GM18520 (cell line): ENCODE measurements at regions not wholly inside any gene's neighbourhood (a gene's known extent, or its start where the extent isn't known, plus 50 kb on each side); places are given as distances from the start of the nearest gene placed in this dataset.

ENCODE experiments used
- ATAC-seq: cut with Tn5 transposase; IDR thresholded peaks from one replicate; pipeline ENCODE4 v1.9.1; 2021; ENCODE audit not compliant: unreplicated experiment

DNA sequence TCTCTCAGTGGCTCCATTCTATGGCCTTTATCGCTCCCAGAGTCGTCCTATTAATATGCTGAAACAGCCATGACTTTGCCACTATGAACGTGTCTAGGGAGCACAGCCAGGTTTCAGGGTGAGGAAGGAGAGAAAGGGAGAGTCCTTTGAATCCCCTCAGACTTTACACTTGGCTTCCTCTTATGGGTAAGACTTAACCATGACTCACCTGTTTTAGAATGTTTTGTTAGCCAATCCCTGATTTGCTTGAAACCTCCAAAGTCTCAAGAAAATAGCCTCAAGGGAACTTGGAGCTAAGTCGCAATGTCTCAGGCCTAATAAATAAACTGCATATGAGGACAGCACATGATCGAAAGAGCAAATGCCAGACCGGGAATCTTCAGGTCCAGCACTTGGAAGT lies 131.2 kb upstream of the RCN1 start:
- ATAC-seq: no peak

DNA sequence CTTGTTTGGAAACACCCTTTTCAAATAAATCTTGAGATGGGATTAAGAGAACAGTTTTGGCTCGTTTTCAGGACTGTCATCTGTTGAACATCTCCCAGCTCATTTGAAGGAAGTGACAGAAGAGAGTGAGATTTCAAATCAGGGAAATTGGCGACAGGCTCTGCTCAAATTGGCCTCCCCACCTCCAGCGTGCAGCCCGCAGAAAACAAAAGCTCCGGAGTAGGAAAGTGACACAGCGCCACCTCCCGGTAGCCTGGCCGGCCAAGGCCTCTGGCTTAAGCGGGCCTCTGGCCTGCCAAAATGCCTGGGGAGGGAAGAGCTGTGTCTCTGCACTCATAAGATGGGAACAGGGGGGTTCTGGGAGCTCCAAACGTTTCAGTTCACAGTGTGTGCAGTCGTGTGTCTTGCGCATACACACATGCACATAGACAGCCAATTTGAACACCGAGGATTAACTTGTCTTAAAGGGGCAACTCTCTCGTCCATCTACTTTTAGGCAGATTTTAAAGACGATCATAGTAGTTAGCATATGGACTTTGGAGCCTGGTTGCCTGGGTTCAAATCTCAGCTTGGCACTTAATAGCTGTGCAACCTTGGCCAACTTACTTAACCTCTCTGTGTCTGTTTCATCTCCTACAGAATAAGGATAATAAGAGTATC lies 132.7 kb upstream of the RCN1 start:
- peak; percentile 72 for ATAC-seq

DNA sequence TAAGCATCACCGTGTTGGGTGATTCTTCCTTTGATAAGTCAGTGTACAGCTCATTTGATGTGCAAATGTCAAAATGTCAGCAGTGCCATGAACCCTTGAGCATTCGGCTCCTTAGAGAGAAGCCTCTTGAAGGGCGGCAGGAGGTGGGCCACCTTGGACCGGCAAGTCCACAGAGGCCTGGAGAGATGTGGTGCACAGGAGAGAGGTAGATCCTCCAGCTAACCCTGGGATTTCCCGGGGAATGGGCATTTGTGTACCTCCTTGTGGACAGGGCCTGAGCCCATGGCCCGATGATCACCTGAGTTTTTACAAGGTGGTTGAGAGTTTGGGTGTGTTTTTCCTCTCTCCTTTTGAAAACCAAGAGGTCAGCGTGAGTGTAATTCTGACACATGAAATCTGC lies 133.2 kb upstream of the RCN1 start:
- no peak for ATAC-seq

DNA sequence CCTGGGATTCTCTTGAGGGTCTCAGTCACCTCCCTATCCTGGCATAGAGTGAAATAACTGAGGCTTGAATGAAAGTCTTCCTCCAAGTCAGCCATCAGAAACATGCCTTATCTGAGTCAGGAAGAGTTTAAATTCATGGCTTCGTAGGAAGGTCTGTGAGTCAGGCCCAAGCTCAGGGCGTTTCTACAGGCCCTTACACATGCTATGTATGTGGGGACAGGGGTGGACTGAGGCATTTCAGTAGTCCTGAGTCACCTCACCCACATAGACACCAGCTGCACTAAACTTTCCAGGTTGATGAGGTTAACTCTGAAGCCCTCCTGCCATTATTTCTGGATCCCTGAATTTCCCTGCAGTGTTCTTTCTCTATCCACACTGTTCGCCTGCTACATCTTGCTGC lies 134.6 kb upstream of the RCN1 start:
- ATAC-seq: no peak

DNA sequence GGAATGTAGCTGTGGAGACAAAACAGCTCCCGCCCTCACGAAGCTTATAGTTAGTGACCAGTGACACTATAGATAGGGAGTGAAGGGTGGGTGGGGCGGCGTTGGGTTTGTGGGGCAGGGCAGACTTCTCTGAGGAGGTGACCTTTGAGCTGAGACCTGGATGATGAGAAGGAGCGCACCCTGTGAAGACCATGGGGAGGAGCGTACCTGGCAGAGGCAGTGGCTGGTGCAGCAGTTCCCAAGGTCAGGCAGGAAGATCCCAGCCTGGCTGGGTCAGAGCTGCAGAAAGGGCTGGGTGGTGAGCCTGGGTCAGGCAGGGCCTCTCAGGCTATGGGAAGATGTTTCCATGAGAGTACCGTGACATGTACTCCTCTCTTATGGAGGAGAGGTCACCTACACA lies 135.0 kb upstream of the RCN1 start:
- no peak for ATAC-seq

DNA sequence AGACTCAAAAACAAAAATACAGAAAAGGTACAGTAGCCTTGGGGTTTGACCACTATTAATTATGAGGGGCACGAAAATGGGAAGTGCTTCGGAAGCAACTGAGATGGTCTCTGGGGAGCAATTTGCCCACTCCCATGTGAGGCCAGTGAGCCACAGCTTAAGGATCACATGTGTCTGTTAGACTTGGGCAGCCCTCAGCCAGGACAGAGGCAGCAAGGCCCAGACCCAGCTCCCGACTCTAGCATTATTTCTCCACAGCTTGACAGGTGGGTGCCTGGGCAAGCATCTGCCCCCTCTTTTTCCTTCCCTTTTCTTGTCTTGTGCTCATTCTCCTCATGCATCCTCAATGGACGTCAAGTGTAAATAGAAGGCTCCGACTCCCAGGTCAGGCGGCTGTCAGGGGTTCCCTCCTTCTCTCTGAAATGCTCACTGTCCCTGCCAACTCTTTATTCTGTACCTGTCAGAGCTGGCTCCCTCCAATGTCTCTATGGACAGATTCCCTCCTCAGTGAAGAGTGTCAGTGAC lies 137.0 kb upstream of the RCN1 start:
- ATAC-seq: no peak

DNA sequence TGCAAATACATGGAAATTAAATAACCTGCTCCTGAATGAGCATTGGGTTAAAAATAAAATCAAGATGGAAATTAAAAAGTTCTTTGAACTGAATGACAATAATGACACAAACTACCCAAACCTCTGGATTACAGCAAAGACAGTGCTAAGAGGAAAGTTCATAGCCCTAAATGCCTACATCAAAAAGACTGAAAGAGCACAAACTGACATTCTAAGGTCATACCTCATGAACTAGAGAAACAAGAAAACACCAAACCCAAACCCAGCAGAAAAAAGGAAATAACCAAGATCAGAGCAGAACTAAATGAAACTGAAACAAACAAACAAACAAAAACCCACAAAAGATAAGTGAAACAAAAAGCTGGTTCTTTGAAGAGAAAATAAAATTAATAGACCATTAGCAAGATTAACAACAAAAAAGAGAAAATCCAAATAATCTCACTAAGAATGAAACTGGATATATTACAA lies 138.6 kb upstream of the PAX6 start:
- peak; percentile 68 for ATAC-seq

DNA sequence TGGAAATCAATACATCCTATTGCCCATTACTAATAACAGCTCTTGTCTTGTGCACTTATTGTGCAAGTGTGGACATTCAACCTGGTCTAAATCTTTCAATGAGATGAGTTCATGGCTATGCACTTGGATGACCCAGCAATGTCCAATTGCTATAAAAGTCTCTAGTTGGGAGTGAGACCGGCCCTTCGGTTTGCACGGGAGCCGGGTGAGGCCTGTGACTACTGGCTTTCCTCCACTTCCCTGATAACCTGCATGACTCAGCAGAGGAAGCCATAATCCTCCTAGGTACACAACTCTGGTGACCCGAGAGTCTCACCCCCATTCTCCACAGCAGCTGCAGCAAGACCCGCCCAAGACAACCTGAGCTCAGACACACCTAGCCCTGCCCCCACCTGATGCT lies 135.9 kb upstream of the PAX6 start:
- no peak for ATAC-seq

DNA sequence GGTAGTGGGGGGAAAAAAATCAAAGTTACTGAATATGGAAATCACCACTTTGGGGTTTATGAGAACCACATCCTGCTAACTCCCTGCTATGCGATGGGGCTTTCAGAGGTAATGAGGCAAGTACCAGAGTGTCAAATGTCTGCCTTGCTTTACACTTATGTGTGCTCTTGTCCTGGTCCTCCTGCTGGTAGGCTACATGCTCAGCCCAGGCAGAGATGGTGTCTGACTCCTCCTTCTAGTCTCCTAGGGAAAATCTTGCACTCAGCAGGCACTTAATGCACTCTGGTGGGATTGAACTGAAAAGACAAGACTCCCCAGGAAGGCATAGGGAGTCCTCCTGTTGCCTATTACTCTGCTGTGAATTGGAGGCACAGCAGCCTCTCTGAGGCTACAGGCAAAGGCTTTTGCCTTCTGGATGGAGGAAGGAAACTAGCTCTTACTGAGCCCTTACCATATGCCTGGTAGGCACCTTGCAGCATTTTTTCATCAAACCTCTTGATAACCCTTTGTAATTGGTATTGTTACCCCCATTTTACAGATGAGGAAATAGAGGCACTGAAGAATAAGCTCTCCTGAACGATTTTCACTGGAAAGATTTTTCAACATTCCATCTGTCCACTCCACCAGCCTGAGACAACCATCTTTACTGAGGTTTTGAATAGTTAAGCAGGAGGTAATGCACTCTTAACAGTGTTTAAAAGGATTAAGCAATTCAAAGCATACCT lies 132.1 kb upstream of the PAX6 start:
- ATAC-seq: peak; percentile 97

DNA sequence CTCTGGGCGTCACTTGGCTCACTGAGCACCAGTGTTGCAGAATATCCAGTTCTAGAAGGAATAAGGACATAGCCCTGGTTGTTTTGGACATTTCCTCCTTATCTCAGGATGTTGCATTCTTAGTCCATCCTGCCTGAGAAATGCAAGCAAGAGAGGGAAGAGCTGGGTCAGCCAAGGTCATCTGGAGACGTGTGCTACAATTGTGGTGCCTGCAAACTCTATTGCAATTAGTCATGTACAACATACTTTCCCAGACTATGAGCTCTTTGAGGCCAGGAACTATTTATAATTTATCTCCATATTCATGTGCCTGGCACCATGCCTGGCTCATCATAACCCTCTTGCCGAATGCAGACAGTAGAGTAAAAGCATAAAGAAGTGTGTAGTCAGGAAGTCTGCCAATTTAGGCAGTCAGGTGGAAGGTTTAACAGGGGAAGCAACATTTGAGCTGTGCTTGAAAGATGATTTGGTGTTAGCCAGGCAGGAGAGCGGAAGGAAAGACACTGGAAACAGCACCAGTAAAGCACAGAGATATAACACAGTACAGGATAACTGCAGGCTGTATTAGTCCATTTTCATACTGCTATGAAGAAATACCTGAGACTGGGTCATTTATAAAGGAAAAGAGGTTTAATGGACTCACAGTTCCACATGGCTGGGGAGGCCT lies 129.4 kb upstream of the PAX6 start:
- no peak for ATAC-seq

DNA sequence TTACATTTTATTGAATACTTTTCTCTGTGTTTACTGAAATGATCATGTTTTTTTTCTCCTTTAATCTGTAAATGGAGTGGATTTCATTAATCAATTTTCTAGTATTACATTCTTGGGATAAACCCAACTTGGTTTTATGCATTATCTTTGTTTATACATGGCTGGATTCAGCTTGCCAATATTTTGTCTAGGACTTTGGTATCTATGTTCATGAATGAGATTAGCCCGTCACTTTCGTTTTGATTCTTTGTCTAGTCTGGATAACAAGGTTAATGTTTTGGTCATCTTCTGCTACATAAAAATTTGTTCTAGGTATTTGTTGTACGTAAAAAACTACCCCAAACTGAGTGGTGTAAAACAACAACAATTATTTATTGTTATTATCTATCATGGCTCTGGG lies 127.9 kb upstream of the PAX6 start:
- no peak for ATAC-seq

DNA sequence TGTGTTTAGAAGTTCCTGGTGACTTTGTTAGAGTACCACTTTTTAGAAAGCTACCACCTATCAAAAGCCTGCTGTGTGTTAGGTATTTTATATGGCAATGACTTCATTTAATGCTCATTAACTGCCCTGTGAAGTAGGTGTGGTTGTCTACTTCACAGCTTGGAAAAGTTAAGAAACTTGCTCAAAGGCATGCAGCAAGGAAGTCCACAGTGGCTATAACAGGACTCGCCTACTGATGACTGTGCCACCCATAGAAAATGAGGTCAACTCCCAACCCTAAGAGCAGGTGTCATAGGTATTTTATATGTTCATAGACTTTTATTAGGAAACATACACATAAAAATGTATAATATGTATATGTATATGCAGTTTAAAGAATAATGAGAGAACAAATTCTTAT lies 125.2 kb upstream of the PAX6 start:
- no peak for ATAC-seq

DNA sequence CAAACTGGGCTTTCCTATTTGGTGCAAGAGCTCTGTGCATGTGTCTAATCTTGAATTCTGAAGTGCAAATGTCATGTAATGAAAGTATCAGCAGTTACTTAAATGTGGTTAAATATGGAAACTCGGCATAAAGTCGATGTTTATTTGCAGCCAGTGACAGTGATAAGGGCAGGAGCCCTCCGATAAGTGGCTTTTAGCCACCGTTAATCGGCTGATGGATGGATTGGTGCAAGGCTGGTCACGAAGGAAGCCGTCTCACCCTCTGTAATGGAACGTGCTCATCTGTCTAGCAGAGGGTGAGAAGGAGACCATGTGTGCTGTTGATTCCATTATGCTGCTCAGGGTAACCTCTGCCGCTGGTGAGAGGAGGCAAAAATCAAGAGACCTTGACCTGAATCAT lies 121.8 kb upstream of the PAX6 start:
- no peak for ATAC-seq

DNA sequence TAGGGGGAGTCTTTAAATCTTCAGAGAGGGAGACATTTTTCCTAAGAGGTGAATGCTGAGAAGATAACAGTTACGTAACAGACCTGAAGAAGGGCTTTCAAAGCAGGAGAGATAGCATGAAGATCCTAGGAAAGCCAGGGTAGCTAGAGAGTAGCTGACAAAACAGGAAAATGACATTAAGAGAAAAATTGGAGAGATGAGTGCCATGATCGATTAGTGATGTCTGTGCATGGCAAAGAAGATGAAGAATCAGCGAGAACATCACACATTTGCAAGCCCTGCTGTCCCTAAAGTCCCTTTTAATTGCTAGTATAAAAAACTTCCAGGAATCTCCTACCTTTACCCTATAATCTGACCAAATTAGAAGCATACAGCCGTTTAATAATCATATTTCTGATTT lies 116.9 kb upstream of the PAX6 start:
- ATAC-seq: no peak

DNA sequence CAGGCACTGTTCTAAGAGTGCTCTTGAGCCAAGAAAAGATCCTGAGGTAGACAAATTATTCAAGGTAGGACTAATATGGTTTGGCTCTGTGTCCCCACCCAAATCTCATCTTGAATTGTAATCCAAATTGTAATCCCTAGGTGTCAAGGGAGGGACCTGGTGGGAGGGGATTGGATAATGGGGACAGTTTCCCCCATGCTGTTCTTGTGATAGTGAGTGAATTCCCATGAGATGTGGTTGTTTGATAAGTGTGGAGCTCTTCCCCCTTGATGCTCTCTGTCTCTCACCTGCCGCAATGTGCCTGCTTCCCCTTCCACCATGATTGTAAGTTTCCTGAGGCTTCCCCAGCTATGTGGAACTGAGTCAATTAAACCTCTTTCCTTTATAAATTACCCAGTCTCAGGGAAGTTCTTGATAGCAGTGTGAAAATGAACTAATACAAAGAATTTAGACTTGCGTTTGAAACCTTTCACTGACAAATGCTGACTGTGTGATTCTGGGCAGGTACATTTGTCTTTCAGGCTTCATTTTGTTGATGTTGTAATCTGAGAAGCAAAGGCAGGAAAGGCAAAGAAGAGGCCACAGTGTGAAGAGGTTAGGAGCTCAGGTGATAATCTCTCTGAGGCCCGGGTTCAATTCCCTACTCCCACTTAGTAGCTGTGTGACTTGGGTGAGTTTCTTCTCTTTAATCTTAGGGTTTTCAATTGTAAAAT lies 115.8 kb upstream of the PAX6 start:
- ATAC-seq: no peak

DNA sequence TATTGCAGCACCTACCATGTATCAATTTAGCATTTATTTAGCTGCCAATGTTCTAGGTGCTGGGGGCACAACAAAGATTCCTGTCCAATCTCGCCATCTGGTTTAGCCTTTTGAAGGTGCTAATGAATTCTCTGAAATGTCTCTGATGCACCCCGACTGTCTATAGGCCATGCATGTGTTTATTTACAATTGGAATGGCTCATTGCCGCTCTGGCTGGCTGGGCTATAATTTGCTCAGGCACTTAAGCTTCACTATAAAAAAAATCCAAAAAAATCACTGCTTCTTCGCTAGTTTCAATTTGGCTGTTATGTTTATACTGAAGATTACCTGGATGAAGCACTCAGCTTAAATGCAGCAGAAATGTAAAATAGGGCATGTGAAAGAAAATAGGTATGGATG lies 115.0 kb upstream of the PAX6 start:
- no peak for ATAC-seq

DNA sequence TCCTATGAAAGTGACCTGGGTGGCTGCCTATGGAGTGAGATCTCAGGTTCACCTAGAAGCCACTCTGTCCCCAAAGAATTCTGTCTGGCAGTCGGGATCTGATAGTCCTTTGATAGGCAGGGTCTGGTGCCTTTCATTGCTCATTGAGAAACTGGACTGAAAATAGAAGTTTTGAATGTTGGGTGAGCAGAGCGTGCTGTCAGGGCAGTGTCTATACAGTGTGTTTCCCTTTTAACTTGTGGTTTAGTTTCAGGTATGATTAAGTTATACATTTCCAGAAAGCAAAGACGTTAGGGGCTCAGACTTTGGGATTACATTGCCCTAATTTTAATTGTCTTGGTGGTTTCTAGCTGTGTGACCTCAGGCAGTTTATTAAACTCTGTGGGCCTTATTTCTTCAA lies 111.3 kb upstream of the PAX6 start:
- ATAC-seq: no peak

DNA sequence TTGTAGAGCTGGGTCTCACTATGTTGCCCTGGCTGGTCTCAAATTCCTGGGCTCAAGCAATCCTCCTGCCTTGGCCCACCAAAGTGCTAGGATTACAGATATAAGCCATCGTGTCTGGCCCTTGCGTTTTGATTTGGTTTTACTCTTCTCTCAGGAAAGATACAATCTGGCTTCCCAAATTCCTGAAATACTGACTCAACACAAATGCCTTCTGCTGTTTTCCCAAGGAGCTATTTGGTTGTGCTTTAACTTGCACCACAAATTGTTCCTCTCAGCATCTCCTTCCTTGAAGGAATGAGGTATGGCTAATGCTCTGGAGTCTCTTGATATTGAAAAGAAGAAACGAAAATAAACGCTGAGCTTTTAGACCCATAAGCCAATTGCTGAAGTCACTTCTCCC lies 110.0 kb upstream of the PAX6 start:
- ATAC-seq: no peak

DNA sequence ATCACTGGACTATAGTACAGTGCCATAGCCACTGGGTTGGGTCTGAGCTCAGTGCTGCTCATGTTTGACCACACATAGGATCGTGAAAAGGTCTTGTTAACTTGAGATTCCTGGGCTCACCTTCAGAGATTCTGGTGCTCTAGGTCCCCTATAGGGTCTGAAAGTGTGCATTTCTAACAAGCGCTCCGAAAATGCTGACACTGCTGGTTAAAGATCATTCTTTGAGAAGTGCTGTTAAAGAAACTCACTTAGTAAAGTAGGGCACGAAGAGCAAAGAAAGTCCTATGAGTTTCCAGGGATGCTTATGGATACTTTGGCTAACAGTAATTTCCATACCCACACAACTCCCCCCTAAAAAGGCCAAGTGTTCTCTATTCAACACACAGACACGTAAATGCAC lies 108.1 kb upstream of the PAX6 start:
- ATAC-seq: no peak

DNA sequence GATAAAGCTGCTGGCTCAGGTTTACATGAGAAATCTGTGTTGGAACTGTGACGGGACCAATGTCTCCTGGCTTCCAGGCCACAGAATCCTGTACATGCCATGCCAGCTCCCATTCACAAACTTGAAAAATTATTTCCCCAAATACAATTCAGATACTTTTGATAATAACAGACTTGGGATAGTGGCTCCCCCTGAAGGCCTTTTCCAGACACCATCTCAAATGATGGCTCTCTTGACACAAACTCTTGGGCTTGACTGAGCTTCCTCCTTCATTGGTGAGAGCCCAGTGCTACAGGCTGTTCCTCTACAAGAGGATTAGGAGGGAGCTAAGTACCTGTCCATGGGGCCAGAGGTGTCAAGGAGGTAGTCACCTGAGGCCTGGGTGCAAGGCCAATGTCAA lies 104.7 kb upstream of the PAX6 start:
- no peak for ATAC-seq

DNA sequence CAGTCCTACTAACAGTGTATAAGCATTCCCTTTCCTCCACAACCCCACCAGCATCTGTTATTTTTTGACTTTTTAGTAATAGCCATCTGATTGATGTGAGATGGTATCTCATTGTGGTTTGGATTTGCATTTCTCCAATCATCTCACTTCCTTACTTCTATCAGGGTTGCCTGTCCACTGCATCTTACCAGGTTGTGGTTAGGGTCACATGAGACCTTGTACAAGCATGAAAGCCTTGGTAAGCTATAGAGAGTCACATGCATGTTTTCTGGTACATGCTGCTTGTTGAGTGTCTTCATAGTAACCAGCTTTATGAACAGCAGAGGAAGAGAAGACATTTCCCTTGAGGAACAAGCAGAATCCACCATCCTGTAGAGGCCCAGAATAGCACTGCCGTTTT lies 102.9 kb upstream of the PAX6 start:
- peak; percentile 65 for ATAC-seq
